Panc1 (cell line): ENCODE measurements at regions not wholly inside any gene's neighbourhood (a gene's known extent, or its start where the extent isn't known, plus 50 kb on each side); places are given as distances from the start of the nearest gene placed in this dataset.
"Not testable (repeated sequence)": the region's sequence is repeated elsewhere in the genome, so short reads cannot be mapped to it uniquely, and the experiment has no call there.

Experiments used
- POLR2AphosphoS5 ChIP-seq: IDR thresholded peaks from 2 replicates; pipeline ENCODE4 v1.6.1; 2012; ENCODE audit warnings: mild to moderate bottlenecking, low read depth, low read length, moderate library complexity
- TF ChIP-seq, protein P1 (sequence below): fragments of 450-650 bp; IDR thresholded peaks from 2 replicates; pipeline ENCODE4 v1.5.1; 2017; ENCODE audit warnings: mild to moderate bottlenecking
- TF ChIP-seq, protein P2 (sequence below), 2 experiments: IDR thresholded peaks; 2 replicates each; pipeline ENCODE4 v1.6.1; 2011 to 2012; ENCODE audit warnings: low read depth in 2 of 2, control low read depth in 1 of 2, low read length in 1 of 2, mild to moderate bottlenecking in 1 of 2, moderate library complexity in 1 of 2; ENCODE audit not compliant: insufficient read depth in 1 of 2

DNA sequence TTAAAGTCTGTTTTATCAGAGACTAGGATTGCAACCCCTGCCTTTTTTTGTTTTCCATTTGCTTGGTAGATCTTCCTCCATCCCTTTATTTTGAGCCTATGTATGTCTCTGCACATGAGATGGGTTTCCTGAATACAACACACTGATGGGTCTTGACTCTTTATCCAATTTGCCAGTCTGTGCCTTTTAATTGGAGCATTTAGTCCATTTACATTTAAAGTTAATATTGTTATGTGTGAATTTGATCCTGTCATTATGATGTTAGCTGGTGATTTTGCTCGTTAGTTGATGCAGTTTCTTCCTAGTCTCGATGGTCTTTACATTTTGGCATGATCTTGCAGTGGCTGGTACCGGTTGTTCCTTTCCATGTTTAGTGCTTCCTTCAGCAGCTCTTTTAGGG, 129.1 kb downstream of the FAR1 start:
- TF ChIP-seq, protein P1, sequence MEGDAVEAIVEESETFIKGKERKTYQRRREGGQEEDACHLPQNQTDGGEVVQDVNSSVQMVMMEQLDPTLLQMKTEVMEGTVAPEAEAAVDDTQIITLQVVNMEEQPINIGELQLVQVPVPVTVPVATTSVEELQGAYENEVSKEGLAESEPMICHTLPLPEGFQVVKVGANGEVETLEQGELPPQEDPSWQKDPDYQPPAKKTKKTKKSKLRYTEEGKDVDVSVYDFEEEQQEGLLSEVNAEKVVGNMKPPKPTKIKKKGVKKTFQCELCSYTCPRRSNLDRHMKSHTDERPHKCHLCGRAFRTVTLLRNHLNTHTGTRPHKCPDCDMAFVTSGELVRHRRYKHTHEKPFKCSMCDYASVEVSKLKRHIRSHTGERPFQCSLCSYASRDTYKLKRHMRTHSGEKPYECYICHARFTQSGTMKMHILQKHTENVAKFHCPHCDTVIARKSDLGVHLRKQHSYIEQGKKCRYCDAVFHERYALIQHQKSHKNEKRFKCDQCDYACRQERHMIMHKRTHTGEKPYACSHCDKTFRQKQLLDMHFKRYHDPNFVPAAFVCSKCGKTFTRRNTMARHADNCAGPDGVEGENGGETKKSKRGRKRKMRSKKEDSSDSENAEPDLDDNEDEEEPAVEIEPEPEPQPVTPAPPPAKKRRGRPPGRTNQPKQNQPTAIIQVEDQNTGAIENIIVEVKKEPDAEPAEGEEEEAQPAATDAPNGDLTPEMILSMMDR = not testable (repeated sequence)
- TF ChIP-seq, protein P2, sequence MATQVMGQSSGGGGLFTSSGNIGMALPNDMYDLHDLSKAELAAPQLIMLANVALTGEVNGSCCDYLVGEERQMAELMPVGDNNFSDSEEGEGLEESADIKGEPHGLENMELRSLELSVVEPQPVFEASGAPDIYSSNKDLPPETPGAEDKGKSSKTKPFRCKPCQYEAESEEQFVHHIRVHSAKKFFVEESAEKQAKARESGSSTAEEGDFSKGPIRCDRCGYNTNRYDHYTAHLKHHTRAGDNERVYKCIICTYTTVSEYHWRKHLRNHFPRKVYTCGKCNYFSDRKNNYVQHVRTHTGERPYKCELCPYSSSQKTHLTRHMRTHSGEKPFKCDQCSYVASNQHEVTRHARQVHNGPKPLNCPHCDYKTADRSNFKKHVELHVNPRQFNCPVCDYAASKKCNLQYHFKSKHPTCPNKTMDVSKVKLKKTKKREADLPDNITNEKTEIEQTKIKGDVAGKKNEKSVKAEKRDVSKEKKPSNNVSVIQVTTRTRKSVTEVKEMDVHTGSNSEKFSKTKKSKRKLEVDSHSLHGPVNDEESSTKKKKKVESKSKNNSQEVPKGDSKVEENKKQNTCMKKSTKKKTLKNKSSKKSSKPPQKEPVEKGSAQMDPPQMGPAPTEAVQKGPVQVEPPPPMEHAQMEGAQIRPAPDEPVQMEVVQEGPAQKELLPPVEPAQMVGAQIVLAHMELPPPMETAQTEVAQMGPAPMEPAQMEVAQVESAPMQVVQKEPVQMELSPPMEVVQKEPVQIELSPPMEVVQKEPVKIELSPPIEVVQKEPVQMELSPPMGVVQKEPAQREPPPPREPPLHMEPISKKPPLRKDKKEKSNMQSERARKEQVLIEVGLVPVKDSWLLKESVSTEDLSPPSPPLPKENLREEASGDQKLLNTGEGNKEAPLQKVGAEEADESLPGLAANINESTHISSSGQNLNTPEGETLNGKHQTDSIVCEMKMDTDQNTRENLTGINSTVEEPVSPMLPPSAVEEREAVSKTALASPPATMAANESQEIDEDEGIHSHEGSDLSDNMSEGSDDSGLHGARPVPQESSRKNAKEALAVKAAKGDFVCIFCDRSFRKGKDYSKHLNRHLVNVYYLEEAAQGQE (IDR thresholded peaks at IDR 0.05; ENCODE audit: insufficient read depth in 1 of 2, low read depth in 2 of 2, low read length in 1 of 2) = not testable (repeated sequence)
- TF ChIP-seq POLR2AphosphoS5 = not testable (repeated sequence)
